ENCODE measurements at regions not wholly inside any gene's neighbourhood (a gene's known extent, or its start where the extent isn't known, plus 50 kb on each side); places are given as distances from the start of the nearest gene placed in this dataset.

- peak overlapping the region; percentile 44 for H3K27ac ChIP-seq
- no peaks in the 10 kb centered on the region for H3K9me3 ChIP-seq
- intact Hi-C loops (cut with DNase I), result no loop called here
- TF ChIP-seq CTCF (IDR thresholded peaks at IDR 0.05), result no peak
- DNase-seq (no peak), ATAC-seq (peak; percentile 55 to 83 (median 70))
- no peaks in the 10 kb centered on the region for H3K27me3 ChIP-seq (ENCODE audit: insufficient read depth in 3 of 3, low read length in 2 of 3)
- 31 to 48% (median 44%) methylated on average over 4 of the region's 4 CpGs for WGBS, 3 donors
- H3K4me3 ChIP-seq, result no peak overlapping the region
- H3K4me1 ChIP-seq, result peaks cover 8% of the 10 kb centered on the region
- H3K36me3 ChIP-seq (ENCODE audit: insufficient read depth in 1 of 2, low read depth in 1 of 2), result no peaks in the 10 kb centered on the region
These were observed 171.3 kb downstream of the ABCA8 start for GRCh38 chr17:68783861-68784260.

- Histone ChIP-seq H3K9me3 (no peaks in the 10 kb centered on the region), H3K27me3 (ENCODE audit: insufficient read depth in 3 of 3, low read length in 2 of 3) (no peaks in the 10 kb centered on the region), H3K4me3 (no peak overlapping the region), H3K4me1 (peaks cover 12% of the 10 kb centered on the region), H3K36me3 (ENCODE audit: insufficient read depth in 1 of 2, low read depth in 1 of 2) (no peaks in the 10 kb centered on the region), H3K27ac (no peak overlapping the region)
- DNase-seq (peak; percentile 40 to 63), ATAC-seq (peak; percentile 42 to 80 (median 74))
- intact Hi-C loops (cut with DNase I), result no loop called here
- no peak for TF ChIP-seq CTCF (IDR thresholded peaks at IDR 0.05)
- WGBS, 3 donors, result 22 to 39% (median 35%) methylated on average over 1 of the region's 1 CpG
These were observed 172.4 kb downstream of the ABCA8 start for GRCh38 chr17:68782789-68783188.

- WGBS, 3 donors, result 35 to 61% (median 36%) methylated on average over 4 of the region's 4 CpGs
- intact Hi-C loops (cut with DNase I), result no loop called here
These were observed 174.6 kb downstream of the ABCA8 start for GRCh38 chr17:68780596-68780995.

GRCh38 chr17:68778726-68779125 is 176.5 kb downstream of the ABCA8 start:
- DNase-seq (no peak), ATAC-seq (no peak)
- Histone ChIP-seq H3K27me3 (ENCODE audit: insufficient read depth in 3 of 3, low read length in 2 of 3) (no peaks in the 10 kb centered on the region), H3K27ac (no peak overlapping the region), H3K9me3 (no peaks in the 10 kb centered on the region), H3K36me3 (ENCODE audit: insufficient read depth in 1 of 2, low read depth in 1 of 2) (no peaks in the 10 kb centered on the region), H3K4me3 (no peak overlapping the region), H3K4me1 (peaks cover 4% of the 10 kb centered on the region)
- WGBS, 3 donors, result 82 to 85% (median 84%) methylated on average over 4 of the region's 4 CpGs
- TF ChIP-seq CTCF (IDR thresholded peaks at IDR 0.05), result no peak
- intact Hi-C loops (cut with DNase I), result loop anchor here (5.0 to 10.0 kb wide), 3 partner anchors 194 to 459 kb away; no protein-coding TSS in a partner anchor

More at GRCh38 chr17:68780596-68780995, 174.6 kb downstream of the ABCA8 start:
- Histone ChIP-seq H3K4me3 (no peak overlapping the region), H3K27ac (no peak overlapping the region), H3K9me3 (no peaks in the 10 kb centered on the region), H3K36me3 (ENCODE audit: insufficient read depth in 1 of 2, low read depth in 1 of 2) (no peaks in the 10 kb centered on the region), H3K27me3 (ENCODE audit: insufficient read depth in 3 of 3, low read length in 2 of 3) (no peaks in the 10 kb centered on the region), H3K4me1 (peaks cover 12% of the 10 kb centered on the region)
- ATAC-seq (no peak), DNase-seq (no peak)
- TF ChIP-seq CTCF (IDR thresholded peaks at IDR 0.05), result no peak
